Keratinocyte (primary cell): ENCODE measurements at regions not wholly inside any gene's neighbourhood (a gene's known extent, or its start where the extent isn't known, plus 50 kb on each side); places are given as distances from the start of the nearest gene placed in this dataset.
"Not testable (repeated sequence)": the region's sequence is repeated elsewhere in the genome, so short reads cannot be mapped to it uniquely, and the experiment has no call there.

Source experiments
- DNase-seq: peaks from one replicate; pipeline ENCODE4 v3.0.0-alpha.2; 2011; ENCODE audit warnings: low read depth, missing footprints, low spot score
- FAIRE-seq: peaks from 2 replicates; lab custom pipeline; 2011; peaks lifted over from hg19 to GRCh38; lab: Jason Lieb, UNC
- H2AFZ ChIP-seq: 2 replicates; pipeline ENCODE4 v1.6.0; 2012; ENCODE audit warnings: low read length, control low read depth, inconsistent platforms; ENCODE audit not compliant: control insufficient read depth
- H3K27ac ChIP-seq: 2 replicates; pipeline ENCODE4 v1.5.1; 2011; ENCODE audit warnings: low read length; ENCODE audit not compliant: control insufficient read depth, insufficient read depth
- H3K27me3 ChIP-seq: 3 replicates; pipeline ENCODE4 v1.6.0; 2011; ENCODE audit warnings: low read length; ENCODE audit not compliant: control insufficient read depth, insufficient read depth; ENCODE audit errors: extremely low read depth
- H3K36me3 ChIP-seq, 2 experiments: 2 replicates in 1 of 2; 3 replicates in 1 of 2; pipeline ENCODE4 v1.5.1; 2011; ENCODE audit warnings: low read length in 2 of 2, mild to moderate bottlenecking in 1 of 2; ENCODE audit not compliant: control insufficient read depth in 2 of 2, insufficient read depth in 2 of 2; ENCODE audit errors: extremely low read depth in 1 of 2
- H3K4me1 ChIP-seq: 3 replicates; pipeline ENCODE4 v1.5.1; 2011; ENCODE audit warnings: low read length; ENCODE audit not compliant: control insufficient read depth, insufficient read depth; ENCODE audit errors: extremely low read depth
- H3K4me2 ChIP-seq: 3 replicates; pipeline ENCODE4 v1.6.0; 2011; ENCODE audit warnings: low read depth, low read length; ENCODE audit not compliant: control insufficient read depth, insufficient read depth; ENCODE audit errors: extremely low read depth
- H3K4me3 ChIP-seq, 3 experiments: fragments of 200-600 bp in 1 of 3; sonication (generic) in 1 of 3; 2 replicates in 2 of 3; 3 replicates in 1 of 3; pipeline ENCODE4 v1.5.1; 2011 to 2016; ENCODE audit warnings: low read length in 3 of 3, mild to moderate bottlenecking in 3 of 3, control low read depth in 2 of 3, inconsistent platforms in 1 of 3, low read depth in 1 of 3, mixed read lengths in 1 of 3, mixed run types in 1 of 3, moderate library complexity in 1 of 3; ENCODE audit not compliant: control insufficient read depth in 2 of 3, insufficient read depth in 2 of 3; ENCODE audit errors: extremely low read depth in 1 of 3
- H3K79me2 ChIP-seq: 2 replicates; pipeline ENCODE4 v1.6.0; 2012; ENCODE audit warnings: low read length; ENCODE audit not compliant: control insufficient read depth, insufficient read depth
- H3K9ac ChIP-seq: 3 replicates; pipeline ENCODE4 v1.6.0; 2011; ENCODE audit warnings: low read length; ENCODE audit not compliant: control insufficient read depth, insufficient read depth; ENCODE audit errors: extremely low read depth
- H3K9me1 ChIP-seq: 3 replicates; pipeline ENCODE4 v1.6.0; 2011; ENCODE audit warnings: low read length; ENCODE audit not compliant: control insufficient read depth, insufficient read depth; ENCODE audit errors: extremely low read depth
- H3K9me3 ChIP-seq: 2 replicates; pipeline ENCODE4 v1.5.1; 2012; ENCODE audit warnings: low read depth, low read length; ENCODE audit not compliant: control insufficient read depth
- H4K20me1 ChIP-seq: 3 replicates; pipeline ENCODE4 v1.6.0; 2011; ENCODE audit warnings: low read length; ENCODE audit not compliant: control insufficient read depth, insufficient read depth; ENCODE audit errors: extremely low read depth
- EZH2 ChIP-seq: IDR thresholded peaks from one replicate; pipeline ENCODE4 v1.6.1; 2012; ENCODE audit warnings: inconsistent platforms, mild to moderate bottlenecking, low read length, moderate library complexity
- dilution Hi-C: fragments of 300-500 bp; cut with MboI; formaldehyde crosslinking; loops from one replicate; pipeline ENCODE4 v1.7.0; 2020; ENCODE audit warnings: low sequenced_read_pairs; ENCODE audit not compliant: extremely low pct_ligation_motif_present
- TF ChIP-seq, protein P1 (sequence below), 3 experiments: IDR thresholded peaks in 1 of 3; conservative IDR thresholded peaks in 1 of 3; optimal IDR thresholded peaks in 1 of 3; 2 replicates in 2 of 3; 3 replicates in 1 of 3; pipeline versions ENCODE3 to v1.5.1; 2011; ENCODE audit warnings: low read length in 3 of 3, mild to moderate bottlenecking in 3 of 3, moderate library complexity in 2 of 3, control low read depth in 1 of 3, inconsistent platforms in 1 of 3; ENCODE audit not compliant: insufficient read depth in 2 of 3; ENCODE audit errors: extremely low read depth in 1 of 3

DNA sequence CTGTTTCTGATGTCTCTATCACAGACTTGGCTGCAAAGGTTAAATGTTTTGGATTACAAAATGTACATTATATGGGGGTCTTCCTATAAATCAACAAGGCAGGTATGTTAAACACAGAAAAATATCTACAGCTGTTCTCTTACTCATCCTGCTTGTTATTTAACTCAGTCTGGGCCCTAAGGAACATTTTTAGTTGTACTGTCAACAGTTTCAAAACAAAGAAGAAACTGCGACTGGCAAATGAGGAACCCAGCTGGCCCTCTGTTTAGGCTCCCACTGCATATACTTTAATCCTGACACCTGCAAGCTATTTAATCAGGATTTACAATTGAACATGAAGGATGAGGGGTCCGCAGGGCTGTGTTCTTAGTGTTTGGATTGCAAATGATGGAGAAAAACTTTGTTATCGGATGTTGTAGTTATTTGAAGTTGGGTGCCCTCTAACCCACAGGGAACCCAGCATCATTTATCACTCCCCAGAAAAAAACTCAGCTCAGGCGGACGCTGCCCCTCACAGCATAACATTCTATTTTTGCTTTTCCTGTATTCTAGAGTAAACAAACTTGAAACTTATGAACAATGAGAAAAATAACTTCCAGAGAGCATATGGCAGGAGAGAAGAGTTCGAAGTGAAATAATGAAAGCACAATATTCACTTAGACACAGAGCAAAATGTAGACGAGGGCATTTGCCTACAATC lies 91.2 kb downstream of the POLR2M start:
- H4K20me1 ChIP-seq = no peaks in the 10 kb centered on the region
- H3K9me1 ChIP-seq = no peaks in the 10 kb centered on the region
- H3K27ac ChIP-seq = no peak overlapping the region
- no peaks in the 10 kb centered on the region for H3K9me3 ChIP-seq
- H3K4me2 ChIP-seq = no peak overlapping the region
- H3K27me3 ChIP-seq = no peaks in the 10 kb centered on the region
- no peak for DNase-seq
- dilution Hi-C loops = no loop called here
- FAIRE-seq = no peak
- H3K36me3 ChIP-seq = no peaks in the 10 kb centered on the region
- no peak overlapping the region for H3K4me3 ChIP-seq
- no peaks in the 10 kb centered on the region for H3K4me1 ChIP-seq
- no peak for TF ChIP-seq EZH2
- TF ChIP-seq, protein P1, sequence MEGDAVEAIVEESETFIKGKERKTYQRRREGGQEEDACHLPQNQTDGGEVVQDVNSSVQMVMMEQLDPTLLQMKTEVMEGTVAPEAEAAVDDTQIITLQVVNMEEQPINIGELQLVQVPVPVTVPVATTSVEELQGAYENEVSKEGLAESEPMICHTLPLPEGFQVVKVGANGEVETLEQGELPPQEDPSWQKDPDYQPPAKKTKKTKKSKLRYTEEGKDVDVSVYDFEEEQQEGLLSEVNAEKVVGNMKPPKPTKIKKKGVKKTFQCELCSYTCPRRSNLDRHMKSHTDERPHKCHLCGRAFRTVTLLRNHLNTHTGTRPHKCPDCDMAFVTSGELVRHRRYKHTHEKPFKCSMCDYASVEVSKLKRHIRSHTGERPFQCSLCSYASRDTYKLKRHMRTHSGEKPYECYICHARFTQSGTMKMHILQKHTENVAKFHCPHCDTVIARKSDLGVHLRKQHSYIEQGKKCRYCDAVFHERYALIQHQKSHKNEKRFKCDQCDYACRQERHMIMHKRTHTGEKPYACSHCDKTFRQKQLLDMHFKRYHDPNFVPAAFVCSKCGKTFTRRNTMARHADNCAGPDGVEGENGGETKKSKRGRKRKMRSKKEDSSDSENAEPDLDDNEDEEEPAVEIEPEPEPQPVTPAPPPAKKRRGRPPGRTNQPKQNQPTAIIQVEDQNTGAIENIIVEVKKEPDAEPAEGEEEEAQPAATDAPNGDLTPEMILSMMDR (optimal IDR thresholded peaks at IDR 0.05 in 1 of 3, IDR thresholded peaks at IDR 0.05 in 1 of 3, conservative IDR thresholded peaks at IDR 0.05 in 1 of 3; ENCODE audit: extremely low read depth in 1 of 3, insufficient read depth in 2 of 3, low read length in 3 of 3) = no peak
- H3K9ac ChIP-seq = no peak overlapping the region
- H2AFZ ChIP-seq = no peak overlapping the region
- no peaks in the 10 kb centered on the region for H3K79me2 ChIP-seq

DNA sequence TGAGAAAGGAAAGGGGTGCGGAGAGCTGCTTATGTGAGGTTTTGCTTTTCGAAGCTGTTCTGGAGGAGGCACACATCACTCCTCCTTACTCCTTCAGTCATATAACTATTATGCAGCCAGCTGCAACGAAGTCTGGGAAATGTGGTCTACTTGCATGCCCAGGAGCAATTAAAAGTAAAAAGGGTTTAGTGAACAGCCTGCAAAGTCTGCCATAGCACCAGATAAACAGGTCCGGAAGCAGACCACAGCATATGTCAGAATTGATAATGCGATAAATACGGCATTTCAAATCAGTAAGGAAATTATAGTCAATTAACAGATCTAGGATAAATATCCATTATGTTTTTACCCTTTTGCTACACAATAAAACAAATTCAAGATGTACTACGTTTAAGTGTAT lies 99.5 kb downstream of the POLR2M start:
- DNase-seq (no peak), FAIRE-seq (no peak)
- Histone ChIP-seq H3K9me3 (no peaks in the 10 kb centered on the region), H3K4me1 (no peaks in the 10 kb centered on the region), H3K9ac (no peak overlapping the region), H3K4me2 (no peak overlapping the region), H3K27ac (no peak overlapping the region), H2AFZ (no peak overlapping the region), H3K79me2 (no peaks in the 10 kb centered on the region), H3K36me3 (no peaks in the 10 kb centered on the region), H4K20me1 (no peaks in the 10 kb centered on the region), H3K27me3 (no peaks in the 10 kb centered on the region), H3K9me1 (no peaks in the 10 kb centered on the region), H3K4me3 (no peak overlapping the region)
- TF ChIP-seq, protein P1 (optimal IDR thresholded peaks at IDR 0.05 in 1 of 3, IDR thresholded peaks at IDR 0.05 in 1 of 3, conservative IDR thresholded peaks at IDR 0.05 in 1 of 3; ENCODE audit: extremely low read depth in 1 of 3, insufficient read depth in 2 of 3, low read length in 3 of 3) = no peak
- TF ChIP-seq EZH2 = no peak
- dilution Hi-C loops = no loop called here

GRCh38 chr15:57809285-57809684 lies 102.8 kb downstream of the POLR2M start:
- H3K4me3 ChIP-seq, H3K9ac ChIP-seq, H3K4me2 ChIP-seq, H3K27me3 ChIP-seq, H3K79me2 ChIP-seq, H3K9me1 ChIP-seq, FAIRE-seq, H3K9me3 ChIP-seq, H3K36me3 ChIP-seq, DNase-seq, H3K27ac ChIP-seq, H2AFZ ChIP-seq, dilution Hi-C loops, H3K4me1 ChIP-seq, H4K20me1 ChIP-seq: not testable (repeated sequence)
